ENCODE measurements at regions not wholly inside any gene's neighbourhood (a gene's known extent, or its start where the extent isn't known, plus 50 kb on each side); places are given as distances from the start of the nearest gene placed in this dataset.
A peak's percentile ranks its signal among the peaks of the same experiment; 100 is the strongest.

DNA sequence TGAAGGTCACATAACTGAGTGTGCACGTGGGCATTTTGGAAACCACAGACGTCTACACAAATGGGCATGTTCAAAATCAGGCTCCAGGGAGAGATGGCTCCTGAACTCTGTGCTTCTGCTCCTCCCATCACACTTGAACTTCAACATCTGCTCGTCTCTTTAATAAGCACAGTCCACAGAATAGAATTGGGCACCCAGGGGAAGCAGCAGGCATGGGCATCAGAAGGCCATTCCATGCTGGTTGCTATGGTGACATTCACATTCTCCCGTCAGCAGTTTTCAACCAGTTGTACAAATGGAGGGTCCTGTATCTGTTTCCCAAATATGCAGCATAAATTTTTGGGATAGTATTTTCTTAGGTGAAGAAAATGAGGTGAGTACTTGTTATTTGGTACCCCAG lies 183.7 kb upstream of the COPS8 start:
- H3K36me3 ChIP-seq (ENCODE audit: insufficient read depth in 1 of 2, low read depth in 1 of 2), result no peaks in the 10 kb centered on the region
- DNase-seq, result no peak
- intact Hi-C loops (cut with DNase I), result no loop called here
- H3K4me3 ChIP-seq, result no peak overlapping the region
- H3K27ac ChIP-seq, result no peak overlapping the region
- 70 to 73% (median 73%) methylated on average over 4 of the region's 4 CpGs for WGBS, 3 donors
- H3K27me3 ChIP-seq (ENCODE audit: insufficient read depth in 3 of 3, low read length in 2 of 3), result peaks cover 0 to 12% (median 4%) of the 10 kb centered on the region in 3 donors
- no peak for TF ChIP-seq CTCF (IDR thresholded peaks at IDR 0.05)
- no peak for ATAC-seq
- H3K4me1 ChIP-seq, result no peaks in the 10 kb centered on the region
- H3K9me3 ChIP-seq, result no peaks in the 10 kb centered on the region

DNA sequence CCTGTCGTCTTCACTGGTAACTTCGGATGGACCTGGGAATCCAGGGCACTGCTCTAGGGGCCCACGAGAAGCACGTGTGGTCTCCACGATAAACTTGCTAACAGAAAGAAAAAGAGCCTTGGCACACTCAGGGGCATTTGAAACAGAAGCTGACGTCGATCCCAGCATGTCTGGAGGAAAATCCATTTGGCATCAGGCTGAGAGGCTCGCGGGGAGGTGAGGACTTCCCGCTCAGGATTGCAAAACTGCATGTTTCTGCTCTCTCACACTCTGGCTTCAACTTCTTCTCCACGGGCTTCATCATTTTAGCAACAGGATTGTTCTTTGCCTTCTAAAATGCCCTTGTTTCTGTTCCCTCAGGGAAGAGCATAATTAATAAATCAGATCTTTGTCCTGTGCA lies 181.7 kb upstream of the COPS8 start:
- no peak overlapping the region for H3K4me3 ChIP-seq
- ATAC-seq (peak in 2 of 4 donors; percentile 20 to 56), DNase-seq (no peak)
- intact Hi-C loops (cut with DNase I), result no loop called here
- no peak overlapping the region for H3K27ac ChIP-seq
- no peaks in the 10 kb centered on the region for H3K4me1 ChIP-seq
- no peaks in the 10 kb centered on the region for H3K36me3 ChIP-seq (ENCODE audit: insufficient read depth in 1 of 2, low read depth in 1 of 2)
- WGBS, 3 donors, result 30 to 55% (median 40%) methylated on average over 11 of the region's 11 CpGs
- TF ChIP-seq CTCF (IDR thresholded peaks at IDR 0.05), result no peak
- peaks cover 0 to 12% (median 6%) of the 10 kb centered on the region in 3 donors for H3K27me3 ChIP-seq (ENCODE audit: insufficient read depth in 3 of 3, low read length in 2 of 3)
- H3K9me3 ChIP-seq, result no peaks in the 10 kb centered on the region

DNA sequence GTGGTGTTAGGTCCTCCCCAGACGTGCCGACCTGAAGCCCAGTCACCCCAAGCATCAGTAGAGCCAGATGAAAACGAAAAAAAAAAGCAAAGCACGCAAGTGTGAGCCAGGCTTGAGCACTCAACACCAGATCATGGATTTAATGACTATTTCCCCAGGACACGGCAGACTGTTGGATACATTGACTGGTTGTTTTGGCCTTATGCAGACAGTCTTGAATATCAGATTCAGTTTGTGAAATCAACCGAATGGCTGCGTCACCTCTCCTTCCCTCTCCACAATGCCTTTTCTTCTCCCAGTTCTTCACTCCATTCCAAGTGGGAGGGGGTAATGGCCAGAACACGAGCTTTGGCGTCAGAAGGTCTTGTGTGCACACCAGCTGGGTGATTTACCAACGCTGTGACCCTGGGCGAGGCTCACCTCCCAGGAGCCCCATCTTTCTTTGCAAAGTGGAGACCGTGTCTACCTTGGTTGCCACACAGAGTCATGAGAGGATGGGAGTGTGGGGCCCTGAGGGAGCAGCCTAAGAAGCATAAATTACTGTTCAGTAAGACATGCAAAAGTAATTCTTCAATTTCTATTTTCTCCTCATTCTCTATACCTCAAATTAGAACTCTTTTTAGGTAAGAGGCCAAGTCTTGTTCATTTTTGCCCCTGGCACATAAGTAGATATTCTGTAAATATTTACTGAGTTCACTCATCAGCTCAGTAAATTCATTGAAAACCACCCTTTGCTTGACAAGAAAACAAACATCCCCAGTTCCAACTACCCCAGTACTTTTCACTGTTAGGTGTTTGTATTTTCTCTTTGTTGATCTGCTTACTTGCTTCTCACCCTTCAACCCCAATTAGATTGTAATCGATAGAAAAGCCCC lies 181.1 kb upstream of the COPS8 start:
- Histone ChIP-seq H3K36me3 (ENCODE audit: insufficient read depth in 1 of 2, low read depth in 1 of 2) (no peaks in the 10 kb centered on the region), H3K4me3 (no peak overlapping the region), H3K27ac (no peak overlapping the region), H3K4me1 (no peaks in the 10 kb centered on the region), H3K9me3 (no peaks in the 10 kb centered on the region), H3K27me3 (ENCODE audit: insufficient read depth in 3 of 3, low read length in 2 of 3) (peaks cover 0 to 16% (median 6%) of the 10 kb centered on the region in 3 donors)
- intact Hi-C loops (cut with DNase I), result no loop called here
- no peak for TF ChIP-seq CTCF (IDR thresholded peaks at IDR 0.05)
- WGBS, 3 donors, result 50 to 71% (median 55%) methylated on average over 13 of the region's 13 CpGs
- DNase-seq (peak in 1 of 2 donors; percentile 62), ATAC-seq (peak in 2 of 4 donors; percentile 21 to 55)

DNA sequence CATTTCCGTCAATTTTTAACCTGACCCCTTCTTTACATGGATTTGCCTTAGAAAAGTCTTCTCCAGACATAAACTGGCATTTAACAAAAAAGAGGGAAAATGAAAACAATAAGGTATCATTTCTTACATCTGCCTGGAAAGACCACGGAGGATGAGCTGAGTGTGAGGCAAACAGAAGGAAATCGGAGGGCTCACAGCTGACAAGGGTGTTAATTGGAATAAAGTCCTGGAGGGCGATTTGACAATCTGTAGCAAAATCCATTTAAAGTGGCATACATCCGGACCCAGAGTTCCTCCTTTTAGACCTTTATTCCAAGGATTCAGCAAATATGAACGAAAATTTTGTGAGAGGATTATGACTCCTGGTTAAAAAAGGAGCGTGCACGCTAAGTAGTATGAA lies 179.7 kb upstream of the COPS8 start:
- WGBS, 3 donors, result 50 to 62% (median 54%) methylated on average over 8 of the region's 8 CpGs
- H3K36me3 ChIP-seq (ENCODE audit: insufficient read depth in 1 of 2, low read depth in 1 of 2), result no peaks in the 10 kb centered on the region
- TF ChIP-seq CTCF (IDR thresholded peaks at IDR 0.05), result no peak
- H3K27me3 ChIP-seq (ENCODE audit: insufficient read depth in 3 of 3, low read length in 2 of 3), result peaks cover 0 to 16% (median 6%) of the 10 kb centered on the region in 3 donors
- no peak overlapping the region for H3K4me3 ChIP-seq
- no peaks in the 10 kb centered on the region for H3K4me1 ChIP-seq
- DNase-seq (no peak), ATAC-seq (no peak)
- H3K27ac ChIP-seq, result no peak overlapping the region
- intact Hi-C loops (cut with DNase I), result no loop called here
- H3K9me3 ChIP-seq, result no peaks in the 10 kb centered on the region

Data from psoas muscle (tissue), 7 donors.